Glutamatergic neuron (in vitro differentiated cells): ENCODE measurements at regions not wholly inside any gene's neighbourhood (a gene's known extent, or its start where the extent isn't known, plus 50 kb on each side); places are given as distances from the start of the nearest gene placed in this dataset.
A peak's percentile ranks its signal among the peaks of the same experiment; 100 is the strongest.
"Not testable (repeated sequence)": the region's sequence is repeated elsewhere in the genome, so short reads cannot be mapped to it uniquely, and the experiment has no call there.

Experiments
- DNase-seq: peaks from one replicate; pipeline ENCODE4 v3.0.0; 2022
- H3K27ac Mint-ChIP-seq: one replicate; pipeline ENCODE4 v1.8.0; 2020; ENCODE audit warnings: mild to moderate bottlenecking, mixed read lengths, inconsistent platforms; ENCODE audit not compliant: unreplicated experiment
- H3K27me3 Mint-ChIP-seq: one replicate; pipeline ENCODE4 v1.8.0; 2020; ENCODE audit warnings: mild to moderate bottlenecking, moderate library complexity, mixed read lengths, inconsistent platforms; ENCODE audit not compliant: unreplicated experiment
- H3K36me3 Mint-ChIP-seq: one replicate; pipeline ENCODE4 v1.8.0; 2020; ENCODE audit warnings: mild to moderate bottlenecking, mixed read lengths, inconsistent platforms; ENCODE audit not compliant: unreplicated experiment
- H3K4me1 Mint-ChIP-seq: one replicate; pipeline ENCODE4 v1.8.0; 2020; ENCODE audit warnings: mild to moderate bottlenecking, low read depth, mixed read lengths, inconsistent platforms; ENCODE audit not compliant: unreplicated experiment
- H3K4me3 Mint-ChIP-seq: one replicate; pipeline ENCODE4 v1.8.0; 2020; ENCODE audit warnings: mild to moderate bottlenecking, mixed read lengths, inconsistent platforms; ENCODE audit not compliant: unreplicated experiment
- H3K9me3 Mint-ChIP-seq: one replicate; pipeline ENCODE4 v1.8.0; 2020; ENCODE audit warnings: mild to moderate bottlenecking, moderate library complexity, mixed read lengths, inconsistent platforms; ENCODE audit not compliant: unreplicated experiment
- TF ChIP-seq, protein P1 (sequence below): fragments of 200-600 bp; sonication (generic); IDR thresholded peaks from one replicate; pipeline ENCODE4 v1.5.0; 2021; ENCODE audit not compliant: partially characterized antibody, unreplicated experiment

GRCh38 chr19:7400815-7401214 lies 52.1 kb downstream of the ARHGEF18 start:
- Mint-ChIP-seq H3K27ac (no peak overlapping the region), H3K9me3 (peaks cover 4% of the 10 kb centered on the region), H3K4me3 (no peak overlapping the region), H3K4me1 (peaks cover 4% of the 10 kb centered on the region), H3K27me3 (peaks cover 5% of the 10 kb centered on the region), H3K36me3 (no peaks in the 10 kb centered on the region)
- DNase-seq, result no peak
- TF ChIP-seq, protein P1, sequence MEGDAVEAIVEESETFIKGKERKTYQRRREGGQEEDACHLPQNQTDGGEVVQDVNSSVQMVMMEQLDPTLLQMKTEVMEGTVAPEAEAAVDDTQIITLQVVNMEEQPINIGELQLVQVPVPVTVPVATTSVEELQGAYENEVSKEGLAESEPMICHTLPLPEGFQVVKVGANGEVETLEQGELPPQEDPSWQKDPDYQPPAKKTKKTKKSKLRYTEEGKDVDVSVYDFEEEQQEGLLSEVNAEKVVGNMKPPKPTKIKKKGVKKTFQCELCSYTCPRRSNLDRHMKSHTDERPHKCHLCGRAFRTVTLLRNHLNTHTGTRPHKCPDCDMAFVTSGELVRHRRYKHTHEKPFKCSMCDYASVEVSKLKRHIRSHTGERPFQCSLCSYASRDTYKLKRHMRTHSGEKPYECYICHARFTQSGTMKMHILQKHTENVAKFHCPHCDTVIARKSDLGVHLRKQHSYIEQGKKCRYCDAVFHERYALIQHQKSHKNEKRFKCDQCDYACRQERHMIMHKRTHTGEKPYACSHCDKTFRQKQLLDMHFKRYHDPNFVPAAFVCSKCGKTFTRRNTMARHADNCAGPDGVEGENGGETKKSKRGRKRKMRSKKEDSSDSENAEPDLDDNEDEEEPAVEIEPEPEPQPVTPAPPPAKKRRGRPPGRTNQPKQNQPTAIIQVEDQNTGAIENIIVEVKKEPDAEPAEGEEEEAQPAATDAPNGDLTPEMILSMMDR, result no peak

DNA sequence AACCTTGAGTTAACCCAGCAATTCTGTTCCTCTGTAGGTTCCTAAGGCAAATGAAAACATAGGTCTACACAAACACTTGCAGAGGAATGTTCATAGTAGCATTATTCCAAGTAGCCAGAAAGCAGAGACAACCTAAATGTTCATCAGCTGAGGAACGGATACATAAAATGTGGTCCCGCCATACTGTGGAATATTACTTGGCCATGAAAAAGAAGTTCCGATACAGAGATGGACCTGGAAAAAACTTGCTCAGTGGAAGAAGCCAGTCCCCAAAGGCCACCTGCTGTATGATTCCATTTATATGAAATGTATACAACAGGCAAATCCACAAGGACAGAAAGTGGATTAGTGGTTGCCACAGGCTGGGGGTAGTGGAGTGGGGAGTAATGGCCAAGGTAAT lies 53.0 kb downstream of the ARHGEF18 start:
- H3K4me3 Mint-ChIP-seq, result no peak overlapping the region
- no peaks in the 10 kb centered on the region for H3K36me3 Mint-ChIP-seq
- no peaks in the 10 kb centered on the region for H3K9me3 Mint-ChIP-seq
- no peak overlapping the region for H3K27ac Mint-ChIP-seq
- TF ChIP-seq, protein P1, result no peak
- no peaks in the 10 kb centered on the region for H3K4me1 Mint-ChIP-seq
- H3K27me3 Mint-ChIP-seq, result peaks cover 2% of the 10 kb centered on the region
- no peak for DNase-seq

DNA sequence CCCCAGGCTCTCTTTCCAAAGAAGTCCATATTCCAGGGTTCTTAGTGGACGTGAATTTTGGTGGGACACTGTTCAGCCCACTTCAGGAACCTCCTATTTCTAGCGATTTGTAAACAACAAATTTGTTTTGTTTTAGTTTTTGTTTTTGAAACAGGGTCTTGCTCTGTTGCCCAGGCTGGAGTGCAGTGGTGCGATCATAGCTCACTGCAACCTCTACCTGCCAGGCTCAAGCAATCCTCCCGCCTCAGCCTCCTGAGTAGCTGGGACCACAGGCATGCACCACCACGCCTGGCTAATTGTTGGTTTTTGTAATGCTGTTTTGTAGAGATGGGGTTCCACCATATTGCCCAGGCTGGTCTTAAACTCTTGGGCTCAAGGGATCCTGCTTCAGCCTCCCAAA lies 56.7 kb downstream of the ARHGEF18 start:
- not testable (repeated sequence) for H3K27ac Mint-ChIP-seq, H3K9me3 Mint-ChIP-seq, H3K4me1 Mint-ChIP-seq, DNase-seq, H3K36me3 Mint-ChIP-seq, H3K27me3 Mint-ChIP-seq
- H3K4me3 Mint-ChIP-seq, result peak overlapping the region; percentile 7

DNA sequence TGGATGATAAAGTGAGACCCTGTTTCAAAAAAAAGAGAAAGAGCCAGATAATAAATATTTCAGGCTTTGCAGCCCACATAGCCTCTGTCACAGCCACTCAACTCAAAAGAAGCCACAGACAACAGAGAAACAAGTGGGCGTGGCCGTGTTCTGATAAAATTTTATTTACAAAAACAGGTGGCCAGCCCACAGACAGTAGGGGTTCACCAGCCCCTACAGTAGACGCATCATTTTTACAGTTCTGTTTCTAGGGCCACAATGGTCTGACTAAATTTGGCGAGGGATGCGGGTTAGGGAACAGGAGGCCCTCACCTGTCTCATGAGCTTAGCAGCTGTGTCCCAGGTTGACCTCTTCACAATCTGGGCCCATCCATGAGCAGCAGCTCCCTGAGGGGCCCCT lies 59.5 kb downstream of the ARHGEF18 start:
- H3K27ac Mint-ChIP-seq, result no peak overlapping the region
- H3K27me3 Mint-ChIP-seq, result peaks cover 5% of the 10 kb centered on the region
- H3K36me3 Mint-ChIP-seq, result no peaks in the 10 kb centered on the region
- TF ChIP-seq, protein P1, result no peak
- no peaks in the 10 kb centered on the region for H3K9me3 Mint-ChIP-seq
- H3K4me3 Mint-ChIP-seq, result no peak overlapping the region
- no peak for DNase-seq
- H3K4me1 Mint-ChIP-seq, result peaks cover 3% of the 10 kb centered on the region

GRCh38 chr19:7410946-7411345 lies 62.2 kb downstream of the ARHGEF18 start:
- Mint-ChIP-seq H3K27me3 (peaks cover 5% of the 10 kb centered on the region), H3K36me3 (no peaks in the 10 kb centered on the region), H3K9me3 (peaks cover 2% of the 10 kb centered on the region), H3K27ac (no peak overlapping the region), H3K4me3 (no peak overlapping the region), H3K4me1 (peaks cover 3% of the 10 kb centered on the region)
- no peak for DNase-seq
- TF ChIP-seq, protein P1, result no peak

GRCh38 chr19:7413629-7414028 lies 64.9 kb downstream of the ARHGEF18 start:
- Mint-ChIP-seq H3K9me3 (peaks cover 5% of the 10 kb centered on the region), H3K4me1 (peaks cover 9% of the 10 kb centered on the region), H3K27me3 (peaks cover 5% of the 10 kb centered on the region), H3K4me3 (no peak overlapping the region), H3K36me3 (no peaks in the 10 kb centered on the region), H3K27ac (no peak overlapping the region)
- TF ChIP-seq, protein P1, result no peak
- DNase-seq, result no peak
